ENCODE measurements at regions not wholly inside any gene's neighbourhood (a gene's known extent, or its start where the extent isn't known, plus 50 kb on each side); places are given as distances from the start of the nearest gene placed in this dataset.

- no peaks in the 10 kb centered on the region for H4K20me1 ChIP-seq (ENCODE audit: control insufficient read depth, insufficient read depth, insufficient read length)
- Mint-ChIP-seq H3K27ac (peak overlapping the region in 1 of 3 experiments; percentile 66; a peak in 1 of 7 replicates), H3K4me3 (no peak overlapping the region), H3K9me3 (no peaks in the 10 kb centered on the region), H3K36me3 (ENCODE audit: insufficient read depth in 1 of 3, low read depth in 3 of 3) (no peaks in the 10 kb centered on the region; a peak in 1 of 7 replicates), H3K4me1 (peaks cover 24 to 26% of the 10 kb centered on the region in 2 experiments), H3K27me3 (ENCODE audit: low read depth) (no peaks in the 10 kb centered on the region; the same call in 1 of the 2 replicates)
- TF ChIP-seq CTCF (conservative IDR thresholded peaks at IDR 0.05), result no peak
- H2BK12ac ChIP-seq (ENCODE audit: insufficient read length, low read depth, low read length), result no peak overlapping the region
- H3K4me2 ChIP-seq (ENCODE audit: insufficient read depth, insufficient read length, low read length), result no peak overlapping the region
- no peaks in the 10 kb centered on the region for H3K23me2 ChIP-seq (ENCODE audit: insufficient read length, low read depth, low read length, poor library complexity, severe bottlenecking)
- H3K79me2 ChIP-seq (ENCODE audit: insufficient read depth, low read length), result no peaks in the 10 kb centered on the region
- no CpG with 5 or more reads among the region's 5 CpGs for WGBS (ENCODE audit: extremely low coverage, insufficient read length, low lambda C conversion rate)
- no peak overlapping the region for H3K27ac ChIP-seq (ENCODE audit: insufficient read length, low read depth, low read length)
- no peak overlapping the region for H2AFZ ChIP-seq (ENCODE audit: low read length)
- H3K27me3 ChIP-seq (ENCODE audit: insufficient read depth, low read length), result no peaks in the 10 kb centered on the region
- no peaks in the 10 kb centered on the region for H3K79me1 ChIP-seq (ENCODE audit: insufficient read depth, low read depth, low read length, poor library complexity, severe bottlenecking)
- no peak overlapping the region for H3K14ac ChIP-seq (ENCODE audit: insufficient read depth, low read length)
- H4K5ac ChIP-seq (ENCODE audit: insufficient read length, low read depth, low read length), result no peak overlapping the region
- H2AK5ac ChIP-seq (ENCODE audit: insufficient read length, low read length), result no peak overlapping the region
- no peak overlapping the region for H2BK15ac ChIP-seq (ENCODE audit: low read depth, low read length)
- H3K4ac ChIP-seq (ENCODE audit: low read depth, low read length), result no peak overlapping the region
- no peaks in the 10 kb centered on the region for H3K9me3 ChIP-seq (ENCODE audit: control insufficient read depth, low read depth, low read length)
- DNase-seq, result no peak
- H3K9ac ChIP-seq (ENCODE audit: extremely low read depth, insufficient read length, low read length), result no peak overlapping the region
- no peak overlapping the region for H3K18ac ChIP-seq (ENCODE audit: insufficient read length, low read depth, low read length)
- peaks cover 13% of the 10 kb centered on the region; the same call in 1 of the 2 replicates for H3K4me1 ChIP-seq (ENCODE audit: insufficient read depth, low read length)
- no peak overlapping the region for H4K91ac ChIP-seq (ENCODE audit: insufficient read length, low read depth, low read length)
- H3K56ac ChIP-seq (ENCODE audit: insufficient read length, low read depth, low read length), result no peak overlapping the region
- H4K8ac ChIP-seq (replicated peaks; ENCODE audit: insufficient read length, low read depth, low read length), result no peak overlapping the region
- H2BK20ac ChIP-seq (ENCODE audit: low read depth, low read length, poor library complexity, severe bottlenecking), result no peak overlapping the region
- H2BK120ac ChIP-seq (ENCODE audit: low read depth, low read length, poor library complexity, severe bottlenecking), result no peak overlapping the region
- no peak overlapping the region for H3K23ac ChIP-seq (ENCODE audit: insufficient read length, low read depth, low read length)
- no peak overlapping the region for H3T11ph ChIP-seq (ENCODE audit: low read length)
- no peak overlapping the region for H2BK5ac ChIP-seq (ENCODE audit: insufficient read length, low read length)
Measured at GRCh38 chr2:204115137-204116056, 178.8 kb downstream of the ICOS start.

Measured in H9 (cell line).